ENCODE measurements at regions not wholly inside any gene's neighbourhood (a gene's known extent, or its start where the extent isn't known, plus 50 kb on each side); places are given as distances from the start of the nearest gene placed in this dataset.

DNA sequence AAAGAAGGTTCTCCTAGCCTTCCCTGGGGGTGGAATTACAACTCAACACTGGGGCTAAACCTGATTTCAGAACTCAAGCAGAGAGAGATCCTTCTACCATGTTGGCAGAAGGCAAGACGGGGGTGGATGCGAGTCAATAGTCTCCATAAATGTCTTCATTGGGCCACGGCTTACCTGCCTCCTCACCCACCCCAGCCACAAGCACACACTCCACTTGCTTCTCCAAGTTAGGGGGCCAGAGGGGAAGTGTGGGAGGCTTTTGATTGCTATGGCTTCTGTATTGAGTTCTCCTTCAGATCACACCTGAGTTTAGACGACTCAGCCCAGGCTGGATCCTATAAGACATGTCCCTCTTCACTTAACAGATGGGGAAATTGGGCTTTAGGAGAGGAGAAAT, 178.9 kb downstream of the UACA start:
- DNase-seq (ENCODE audit: low read depth, low spot score): no peak
- Histone ChIP-seq H3K4me1 (ENCODE audit: insufficient read depth, insufficient read length) (peaks cover 13% of the 10 kb centered on the region), H3K4me3 (ENCODE audit: insufficient read length, low read depth) (peak overlapping the region; percentile 47), H3K36me3 (ENCODE audit: insufficient read depth, insufficient read length, low read length) (no peaks in the 10 kb centered on the region), H3K9ac (ENCODE audit: insufficient read length, low read depth) (peak overlapping the region; percentile 66), H3K27me3 (ENCODE audit: insufficient read depth, insufficient read length) (peaks cover 4% of the 10 kb centered on the region), H3K9me3 (ENCODE audit: insufficient read depth, low read length) (0 out of 2 replicates have a peak, but pooled peaks cover 4% of the 10 kb centered on the region)
- TF ChIP-seq ZNF274 (IDR thresholded peaks at IDR 0.05; ENCODE audit: low read depth, low read length) (no peak), SUZ12 (IDR thresholded peaks at IDR 0.05; ENCODE audit: extremely low read depth, insufficient read depth, insufficient read length) (no peak), YY1 (IDR thresholded peaks at IDR 0.05; ENCODE audit: insufficient read depth, insufficient read length) (no peak)

DNA sequence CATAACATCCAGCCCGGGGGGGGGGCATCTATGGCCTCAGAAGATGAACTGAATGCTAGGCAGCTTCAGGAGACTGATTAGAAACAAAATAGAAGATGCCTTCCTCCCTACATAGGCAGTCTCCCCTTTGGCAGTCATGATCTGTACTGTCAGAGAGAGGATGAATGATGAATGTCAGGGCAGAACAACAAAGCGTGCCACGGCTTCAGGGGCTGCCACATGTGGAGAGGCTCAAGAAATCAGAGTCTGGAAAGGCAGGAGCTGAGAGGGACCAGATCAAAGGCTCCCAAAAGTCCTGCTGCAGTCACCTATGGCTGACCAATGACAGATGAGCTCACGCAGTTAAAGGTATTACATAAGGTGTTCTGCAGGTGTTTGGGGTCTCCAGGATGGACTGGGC, 180.4 kb downstream of the UACA start:
- TF ChIP-seq ZNF274 (IDR thresholded peaks at IDR 0.05; ENCODE audit: low read depth, low read length) (no peak), YY1 (IDR thresholded peaks at IDR 0.05; ENCODE audit: insufficient read depth, insufficient read length) (no peak), SUZ12 (IDR thresholded peaks at IDR 0.05; ENCODE audit: extremely low read depth, insufficient read depth, insufficient read length) (no peak)
- Histone ChIP-seq H3K9ac (ENCODE audit: insufficient read length, low read depth) (no peak overlapping the region), H3K9me3 (ENCODE audit: insufficient read depth, low read length) (0 out of 2 replicates have a peak, but pooled peaks cover 4% of the 10 kb centered on the region), H3K4me3 (ENCODE audit: insufficient read length, low read depth) (no peak overlapping the region), H3K4me1 (ENCODE audit: insufficient read depth, insufficient read length) (peaks cover 15% of the 10 kb centered on the region), H3K36me3 (ENCODE audit: insufficient read depth, insufficient read length, low read length) (no peaks in the 10 kb centered on the region), H3K27me3 (ENCODE audit: insufficient read depth, insufficient read length) (peaks cover 4% of the 10 kb centered on the region)
- no peak for DNase-seq (ENCODE audit: low read depth, low spot score)

DNA sequence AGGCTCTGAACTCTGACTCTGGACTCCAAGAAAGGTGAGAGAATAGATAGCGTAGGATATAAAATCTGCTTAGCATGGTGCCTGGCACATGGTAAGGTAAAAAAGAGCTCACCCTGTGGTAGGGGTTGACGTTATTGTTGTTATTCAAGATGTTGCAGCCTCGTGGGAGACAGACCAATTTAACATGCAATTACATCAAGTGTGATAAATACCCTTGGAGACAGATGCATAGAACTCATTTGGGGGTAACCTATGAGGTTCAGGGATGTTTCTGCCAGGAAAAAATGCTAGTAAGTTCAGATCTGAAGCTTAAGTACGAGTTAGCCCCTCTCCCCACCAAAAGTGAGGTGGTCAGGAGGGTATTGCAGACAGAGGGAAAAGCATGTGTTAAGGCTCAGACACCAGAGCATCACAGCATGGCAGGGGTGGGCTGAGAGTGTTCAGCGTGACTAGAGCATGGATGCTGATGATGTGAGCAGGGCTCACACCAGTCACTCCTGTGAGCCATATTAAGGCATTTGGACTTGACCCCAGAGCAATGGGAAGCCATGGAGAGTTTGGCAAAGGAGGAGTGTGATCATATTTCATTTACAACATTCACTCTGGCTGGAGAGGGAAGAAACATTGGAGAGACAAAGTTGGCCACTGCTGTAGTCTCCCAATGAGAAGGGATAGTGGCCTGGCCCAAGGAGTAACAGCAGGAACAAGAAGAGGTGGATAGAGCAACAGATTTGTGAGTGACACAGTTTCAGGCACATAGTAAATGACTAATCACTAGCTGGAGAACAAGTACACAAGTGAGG, 181.0 kb downstream of the UACA start:
- DNase-seq (ENCODE audit: low read depth, low spot score): no peak

DNA sequence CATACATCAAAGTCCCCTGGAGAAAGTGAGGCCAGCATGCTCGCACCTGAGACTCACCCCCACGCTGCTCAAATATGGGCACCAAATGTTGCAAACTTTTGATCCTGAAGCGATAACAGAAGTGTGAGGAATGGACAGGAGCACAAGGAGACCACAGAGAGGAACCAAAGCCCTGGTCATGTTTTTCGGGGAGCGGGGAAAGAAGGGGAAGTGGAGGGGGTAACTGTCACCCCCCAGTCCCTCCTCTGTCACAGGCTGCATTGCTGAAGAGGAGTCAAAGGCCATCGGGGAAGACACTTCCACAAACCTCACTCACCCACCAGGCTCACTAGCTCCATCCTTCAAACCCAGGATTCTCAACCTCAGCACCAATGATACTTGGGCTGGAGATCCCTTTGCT, 182.4 kb downstream of the UACA start:
- Histone ChIP-seq H3K36me3 (ENCODE audit: insufficient read depth, insufficient read length, low read length) (no peaks in the 10 kb centered on the region), H3K27me3 (ENCODE audit: insufficient read depth, insufficient read length) (peaks cover 4% of the 10 kb centered on the region), H3K4me3 (ENCODE audit: insufficient read length, low read depth) (no peak overlapping the region), H3K9me3 (ENCODE audit: insufficient read depth, low read length) (no peaks in the 10 kb centered on the region), H3K4me1 (ENCODE audit: insufficient read depth, insufficient read length) (peaks cover 17% of the 10 kb centered on the region), H3K9ac (ENCODE audit: insufficient read length, low read depth) (no peak overlapping the region)
- DNase-seq (ENCODE audit: low read depth, low spot score): no peak
- TF ChIP-seq ZNF274 (IDR thresholded peaks at IDR 0.05; ENCODE audit: low read depth, low read length): no peak
- TF ChIP-seq YY1 (IDR thresholded peaks at IDR 0.05; ENCODE audit: insufficient read depth, insufficient read length): no peak
- TF ChIP-seq SUZ12 (IDR thresholded peaks at IDR 0.05; ENCODE audit: extremely low read depth, insufficient read depth, insufficient read length): no peak

More for the DNA sequence above, 181.0 kb downstream of the UACA start:
- Histone ChIP-seq H3K36me3 (ENCODE audit: insufficient read depth, insufficient read length, low read length) (no peaks in the 10 kb centered on the region), H3K9me3 (ENCODE audit: insufficient read depth, low read length) (0 out of 2 replicates have a peak, but pooled peaks cover 4% of the 10 kb centered on the region), H3K27me3 (ENCODE audit: insufficient read depth, insufficient read length) (peaks cover 4% of the 10 kb centered on the region), H3K4me3 (ENCODE audit: insufficient read length, low read depth) (no peak overlapping the region), H3K4me1 (ENCODE audit: insufficient read depth, insufficient read length) (peaks cover 15% of the 10 kb centered on the region), H3K9ac (ENCODE audit: insufficient read length, low read depth) (no peak overlapping the region)
- no peak for TF ChIP-seq YY1 (IDR thresholded peaks at IDR 0.05; ENCODE audit: insufficient read depth, insufficient read length)
- TF ChIP-seq SUZ12 (IDR thresholded peaks at IDR 0.05; ENCODE audit: extremely low read depth, insufficient read depth, insufficient read length): no peak
- no peak for TF ChIP-seq ZNF274 (IDR thresholded peaks at IDR 0.05; ENCODE audit: low read depth, low read length)

DNA sequence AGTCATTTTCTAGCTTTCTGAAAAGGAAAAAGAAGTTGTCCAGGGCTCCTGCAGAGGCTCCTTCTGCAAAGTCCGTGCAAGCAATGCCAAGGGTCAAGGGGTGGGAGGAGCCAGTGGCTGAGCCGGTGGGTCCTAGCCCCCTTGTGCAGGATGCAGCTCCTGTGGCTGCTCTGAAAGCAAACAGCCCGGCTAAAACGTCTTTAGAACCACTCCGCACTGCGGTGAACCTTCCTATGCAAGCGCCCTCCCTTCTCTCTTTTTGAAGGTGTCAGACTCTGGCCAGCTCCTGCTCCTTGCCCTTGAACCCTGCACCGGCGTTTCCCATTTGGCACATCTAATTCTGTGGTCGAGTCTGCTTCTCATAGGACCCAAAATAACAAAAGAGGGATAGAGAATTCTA, 183.1 kb downstream of the UACA start:
- DNase-seq (ENCODE audit: low read depth, low spot score): no peak
- peaks cover 14% of the 10 kb centered on the region for H3K4me1 ChIP-seq (ENCODE audit: insufficient read depth, insufficient read length)
- H3K9ac ChIP-seq (ENCODE audit: insufficient read length, low read depth): no peak overlapping the region
- H3K36me3 ChIP-seq (ENCODE audit: insufficient read depth, insufficient read length, low read length): no peaks in the 10 kb centered on the region
- no peaks in the 10 kb centered on the region for H3K9me3 ChIP-seq (ENCODE audit: insufficient read depth, low read length)
- H3K27me3 ChIP-seq (ENCODE audit: insufficient read depth, insufficient read length): peaks cover 4% of the 10 kb centered on the region
- no peak overlapping the region for H3K4me3 ChIP-seq (ENCODE audit: insufficient read length, low read depth)
- TF ChIP-seq ZNF274 (IDR thresholded peaks at IDR 0.05; ENCODE audit: low read depth, low read length) (no peak), SUZ12 (IDR thresholded peaks at IDR 0.05; ENCODE audit: extremely low read depth, insufficient read depth, insufficient read length) (no peak), YY1 (IDR thresholded peaks at IDR 0.05; ENCODE audit: insufficient read depth, insufficient read length) (no peak)

DNA sequence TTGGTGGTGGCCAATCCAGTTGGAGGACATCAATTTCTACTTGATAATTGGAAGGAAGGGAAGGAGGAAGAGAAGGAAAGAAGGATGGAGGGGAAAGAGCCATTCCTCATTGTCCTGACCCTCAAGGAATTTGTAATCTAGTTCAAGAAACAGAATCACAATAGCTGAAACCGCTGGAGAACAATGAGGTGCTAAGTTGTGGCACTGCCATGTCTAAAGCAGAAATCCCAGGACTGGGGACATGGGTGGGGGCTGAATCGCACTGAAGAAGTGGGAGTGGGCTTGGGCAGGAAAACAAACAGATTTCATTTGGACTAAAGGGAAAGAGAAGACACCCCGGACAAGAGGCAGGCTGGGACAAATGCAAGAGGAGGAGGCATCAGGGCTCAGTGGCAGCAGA, 183.6 kb downstream of the UACA start:
- no peak for DNase-seq (ENCODE audit: low read depth, low spot score)
- TF ChIP-seq SUZ12 (IDR thresholded peaks at IDR 0.05; ENCODE audit: extremely low read depth, insufficient read depth, insufficient read length): no peak
- TF ChIP-seq YY1 (IDR thresholded peaks at IDR 0.05; ENCODE audit: insufficient read depth, insufficient read length): no peak
- TF ChIP-seq ZNF274 (IDR thresholded peaks at IDR 0.05; ENCODE audit: low read depth, low read length): no peak
- Histone ChIP-seq H3K4me3 (ENCODE audit: insufficient read length, low read depth) (no peak overlapping the region), H3K27me3 (ENCODE audit: insufficient read depth, insufficient read length) (peaks cover 4% of the 10 kb centered on the region), H3K9ac (ENCODE audit: insufficient read length, low read depth) (no peak overlapping the region), H3K4me1 (ENCODE audit: insufficient read depth, insufficient read length) (peaks cover 14% of the 10 kb centered on the region), H3K9me3 (ENCODE audit: insufficient read depth, low read length) (no peaks in the 10 kb centered on the region), H3K36me3 (ENCODE audit: insufficient read depth, insufficient read length, low read length) (no peaks in the 10 kb centered on the region)

DNA sequence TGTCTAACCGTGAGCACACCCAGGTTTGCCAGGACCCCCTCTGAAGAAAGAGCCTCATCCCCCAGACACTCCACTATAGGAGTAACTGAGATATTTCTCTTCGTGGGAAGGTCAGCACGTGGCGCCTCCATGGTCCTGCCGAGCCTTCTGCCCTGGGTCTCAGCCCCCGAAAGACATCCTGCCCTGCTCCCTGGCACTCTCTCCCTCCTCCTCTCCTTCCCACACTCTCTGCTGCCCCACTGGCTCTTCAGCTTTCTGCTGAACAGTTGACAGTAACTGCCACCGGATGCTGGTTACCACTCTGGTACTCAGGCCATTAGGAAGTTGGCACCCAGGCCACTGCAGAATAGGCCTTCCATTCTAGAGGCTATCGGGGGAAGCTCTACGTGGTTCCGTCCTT, 185.2 kb downstream of the UACA start:
- H3K4me1 ChIP-seq (ENCODE audit: insufficient read depth, insufficient read length): peaks cover 11% of the 10 kb centered on the region
- H3K27me3 ChIP-seq (ENCODE audit: insufficient read depth, insufficient read length): no peaks in the 10 kb centered on the region
- H3K36me3 ChIP-seq (ENCODE audit: insufficient read depth, insufficient read length, low read length): no peaks in the 10 kb centered on the region
- no peak overlapping the region for H3K4me3 ChIP-seq (ENCODE audit: insufficient read length, low read depth)
- H3K9ac ChIP-seq (ENCODE audit: insufficient read length, low read depth): no peak overlapping the region
- TF ChIP-seq SUZ12 (IDR thresholded peaks at IDR 0.05; ENCODE audit: extremely low read depth, insufficient read depth, insufficient read length) (no peak), YY1 (IDR thresholded peaks at IDR 0.05; ENCODE audit: insufficient read depth, insufficient read length) (no peak)
- H3K9me3 ChIP-seq (ENCODE audit: insufficient read depth, low read length): no peaks in the 10 kb centered on the region
- no peak for DNase-seq (ENCODE audit: low read depth, low spot score)

Data from NT2/D1 (cell line).